ENCODE measurements at regions not wholly inside any gene's neighbourhood (a gene's known extent, or its start where the extent isn't known, plus 50 kb on each side); places are given as distances from the start of the nearest gene placed in this dataset.
A peak's percentile ranks its signal among the peaks of the same experiment; 100 is the strongest.
"Not testable (repeated sequence)": the region's sequence is repeated elsewhere in the genome, so short reads cannot be mapped to it uniquely, and the experiment has no call there.

GRCh38 chr9:96131825-96132224, 170.2 kb downstream of the HSD17B3 start:
- no peak for DNase-seq (ENCODE audit: low read depth)

GRCh38 chr9:96130970-96131369, 171.0 kb downstream of the HSD17B3 start:
- no peak for DNase-seq (ENCODE audit: low read depth)

GRCh38 chr9:96129747-96130146, 172.2 kb downstream of the HSD17B3 start:
- no peak for DNase-seq (ENCODE audit: low read depth)

- no peak for DNase-seq (ENCODE audit: low read depth)
These were observed 173.1 kb downstream of the HSD17B3 start for GRCh38 chr9:96128880-96129279.

- no peak for DNase-seq (ENCODE audit: low read depth)
These were observed 175.6 kb downstream of the HSD17B3 start for GRCh38 chr9:96126321-96126881.

- DNase-seq (ENCODE audit: low read depth), result no peak
These were observed 176.4 kb downstream of the HSD17B3 start for GRCh38 chr9:96125624-96126023.

GRCh38 chr9:96122751-96123150, 179.2 kb downstream of the HSD17B3 start:
- peak; percentile 43 for DNase-seq (ENCODE audit: low read depth)

- DNase-seq (ENCODE audit: low read depth), result peak; percentile 16
These were observed 179.7 kb downstream of the HSD17B3 start for GRCh38 chr9:96122282-96122681.

GRCh38 chr9:96121136-96121535, 180.8 kb downstream of the HSD17B3 start:
- DNase-seq (ENCODE audit: low read depth), result no peak

- no peak for DNase-seq (ENCODE audit: low read depth)
These were observed 184.4 kb downstream of the HSD17B3 start for GRCh38 chr9:96117398-96118080.

GRCh38 chr9:96116275-96117064, 185.5 kb downstream of the HSD17B3 start:
- DNase-seq (ENCODE audit: low read depth), result no peak

GRCh38 chr9:96115836-96116235, 186.1 kb downstream of the HSD17B3 start:
- no peak for DNase-seq (ENCODE audit: low read depth)

GRCh38 chr9:96113032-96113431, 188.9 kb downstream of the HSD17B3 start:
- no peak for DNase-seq (ENCODE audit: low read depth)

GRCh38 chr9:96109680-96110351, 192.2 kb downstream of the HSD17B3 start:
- no peak for DNase-seq (ENCODE audit: low read depth)

- DNase-seq (ENCODE audit: low read depth), result no peak
These were observed 193.1 kb downstream of the HSD17B3 start for GRCh38 chr9:96108691-96109380.

GRCh38 chr9:96107436-96107835, 194.5 kb downstream of the HSD17B3 start:
- DNase-seq (ENCODE audit: low read depth), result no peak

GRCh38 chr9:96100385-96101300, 201.3 kb downstream of the HSD17B3 start:
- peak; percentile 30 for DNase-seq (ENCODE audit: low read depth)

- DNase-seq (ENCODE audit: low read depth), result not testable (repeated sequence)
These were observed 211.3 kb downstream of the HSD17B3 start for GRCh38 chr9:96090630-96091029.

GRCh38 chr9:96089452-96090085, 212.4 kb downstream of the HSD17B3 start:
- no peak for DNase-seq (ENCODE audit: low read depth)

GRCh38 chr9:96088510-96088909, 213.0 kb downstream of the ERCC6L2 start:
- no peak for DNase-seq (ENCODE audit: low read depth)

All from Daoy (cell line).